Fibroblast of pulmonary artery (primary cell): ENCODE measurements at regions not wholly inside any gene's neighbourhood (a gene's known extent, or its start where the extent isn't known, plus 50 kb on each side); places are given as distances from the start of the nearest gene placed in this dataset.

Source experiments
- DNase-seq: peaks from one replicate; pipeline ENCODE4 v3.0.0-alpha.2; 2010; ENCODE audit warnings: low read depth
- H3K4me3 ChIP-seq: replicated peaks from 2 replicates; pipeline ENCODE4 v1.5.1; 2011; ENCODE audit warnings: low read depth, mild to moderate bottlenecking, control low read depth, low read length, moderate library complexity
- TF ChIP-seq, protein P1 (sequence below): IDR thresholded peaks from 2 replicates; pipeline ENCODE4 v1.5.1; 2011; ENCODE audit warnings: mild to moderate bottlenecking, control low read depth, low read length, inconsistent platforms; ENCODE audit errors: missing control alignments

DNA sequence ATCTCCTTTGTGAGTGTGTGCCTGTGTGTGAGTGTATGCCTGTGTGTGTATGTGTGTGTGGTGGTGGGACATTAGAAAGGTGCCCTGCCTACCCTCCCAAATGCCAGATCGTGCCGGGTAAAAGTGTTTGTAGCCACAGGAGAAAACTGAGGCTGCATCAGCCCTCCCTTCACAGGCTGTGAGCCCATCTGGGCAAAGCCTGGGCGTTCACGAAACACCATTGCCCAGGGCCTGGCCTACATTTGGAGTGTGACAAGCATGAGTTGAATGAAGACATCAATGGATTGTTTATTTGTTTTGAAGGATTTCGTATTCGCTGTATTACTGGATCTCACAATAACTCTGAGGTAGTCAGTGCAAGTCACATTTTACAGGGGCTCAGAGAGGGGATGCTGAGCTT, 270.8 kb downstream of the NSG2 start:
- TF ChIP-seq, protein P1, sequence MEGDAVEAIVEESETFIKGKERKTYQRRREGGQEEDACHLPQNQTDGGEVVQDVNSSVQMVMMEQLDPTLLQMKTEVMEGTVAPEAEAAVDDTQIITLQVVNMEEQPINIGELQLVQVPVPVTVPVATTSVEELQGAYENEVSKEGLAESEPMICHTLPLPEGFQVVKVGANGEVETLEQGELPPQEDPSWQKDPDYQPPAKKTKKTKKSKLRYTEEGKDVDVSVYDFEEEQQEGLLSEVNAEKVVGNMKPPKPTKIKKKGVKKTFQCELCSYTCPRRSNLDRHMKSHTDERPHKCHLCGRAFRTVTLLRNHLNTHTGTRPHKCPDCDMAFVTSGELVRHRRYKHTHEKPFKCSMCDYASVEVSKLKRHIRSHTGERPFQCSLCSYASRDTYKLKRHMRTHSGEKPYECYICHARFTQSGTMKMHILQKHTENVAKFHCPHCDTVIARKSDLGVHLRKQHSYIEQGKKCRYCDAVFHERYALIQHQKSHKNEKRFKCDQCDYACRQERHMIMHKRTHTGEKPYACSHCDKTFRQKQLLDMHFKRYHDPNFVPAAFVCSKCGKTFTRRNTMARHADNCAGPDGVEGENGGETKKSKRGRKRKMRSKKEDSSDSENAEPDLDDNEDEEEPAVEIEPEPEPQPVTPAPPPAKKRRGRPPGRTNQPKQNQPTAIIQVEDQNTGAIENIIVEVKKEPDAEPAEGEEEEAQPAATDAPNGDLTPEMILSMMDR = no peak
- H3K4me3 ChIP-seq = no peak overlapping the region
- no peak for DNase-seq

DNA sequence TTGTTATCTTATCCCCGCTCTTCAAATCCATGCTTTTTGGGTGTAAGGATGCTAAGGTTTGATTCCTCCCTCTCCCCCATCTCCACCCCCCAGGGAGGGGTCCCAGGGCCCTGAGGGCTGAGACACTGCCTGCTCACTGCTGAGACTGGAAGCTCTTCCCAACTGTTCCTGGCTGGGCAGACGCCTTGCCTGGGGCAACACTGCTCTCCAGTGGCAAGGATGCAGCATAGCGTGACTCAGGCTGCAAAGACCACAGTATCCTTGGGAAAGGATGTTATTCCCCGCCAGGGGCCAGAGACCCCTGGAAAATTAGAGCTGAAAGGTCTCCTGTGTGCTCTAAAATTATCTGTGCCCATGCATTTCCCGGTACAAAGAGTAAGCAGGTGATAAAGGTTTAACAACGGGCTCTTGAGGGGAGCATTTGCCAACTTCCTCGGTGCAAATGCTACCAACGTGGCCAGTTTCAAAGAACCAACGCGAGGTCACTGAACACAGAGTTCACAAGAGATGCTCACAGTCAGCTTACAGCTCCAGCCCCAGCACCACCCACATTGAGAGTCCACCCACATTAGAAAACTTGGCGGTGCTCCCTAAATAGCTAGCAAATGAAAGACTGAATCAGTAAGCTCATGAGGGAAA, 271.9 kb downstream of the NSG2 start:
- DNase-seq = peak; percentile 65
- TF ChIP-seq, protein P1 = peak; percentile 95
- no peak overlapping the region for H3K4me3 ChIP-seq

DNA sequence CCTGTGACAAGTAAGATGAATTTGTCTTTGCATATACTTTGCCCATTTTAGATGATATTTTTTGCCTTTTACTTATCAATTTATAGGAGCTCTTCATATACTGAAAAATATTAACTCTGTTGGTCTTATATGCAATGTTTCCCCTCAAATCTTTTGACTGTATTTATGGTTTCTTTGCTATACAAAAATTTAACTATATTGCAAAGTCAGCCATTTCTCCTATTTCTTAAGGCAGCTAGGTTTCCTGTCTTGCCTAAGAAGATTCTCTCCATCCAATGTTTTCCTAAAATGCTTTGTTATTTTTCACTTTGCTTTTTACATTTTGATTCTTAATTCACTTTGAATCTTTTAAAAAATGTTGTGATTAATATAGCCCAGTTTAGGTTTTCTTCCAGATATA, 273.1 kb downstream of the NSG2 start:
- DNase-seq = no peak
- no peak overlapping the region for H3K4me3 ChIP-seq
- TF ChIP-seq, protein P1 = no peak

DNA sequence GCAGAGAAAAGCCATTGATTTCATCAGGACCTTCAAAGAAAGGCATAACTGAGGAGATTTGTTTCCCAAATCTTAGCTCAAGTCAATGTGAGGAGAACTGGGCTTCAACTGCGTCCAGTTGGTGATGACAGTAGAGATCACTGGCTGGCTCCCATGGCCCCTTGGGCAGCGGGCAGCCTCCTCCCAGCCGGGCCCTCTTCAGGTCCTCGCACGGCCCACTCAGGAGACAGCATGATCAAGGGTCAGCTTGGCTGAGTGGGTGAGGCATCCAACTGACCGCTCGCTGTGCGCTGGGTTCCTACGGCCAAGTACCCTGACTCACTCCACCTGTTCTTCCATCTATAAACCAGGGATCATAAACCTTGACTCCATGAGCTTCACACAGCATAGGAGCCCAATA, 274.0 kb downstream of the NSG2 start:
- DNase-seq = no peak
- TF ChIP-seq, protein P1 = no peak
- H3K4me3 ChIP-seq = no peak overlapping the region

DNA sequence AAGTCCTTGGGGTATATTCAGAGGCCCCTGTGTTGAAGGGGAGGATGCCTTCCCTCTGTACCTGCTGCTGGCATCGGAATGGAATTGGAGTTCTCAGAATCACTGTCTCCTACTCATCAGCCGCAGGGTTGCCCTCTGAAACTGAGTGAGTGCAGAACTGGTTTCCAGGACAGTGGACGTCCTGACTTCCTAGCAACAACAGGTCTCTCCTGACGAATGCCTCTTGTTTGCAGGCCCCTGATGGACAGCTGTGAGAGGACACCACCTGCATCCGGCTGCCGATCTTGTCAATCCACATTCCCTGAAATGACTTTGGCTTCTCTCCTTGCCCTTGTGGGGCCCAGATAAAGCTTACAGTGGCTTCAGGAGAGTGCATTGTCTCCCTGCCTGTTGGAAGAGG, 274.5 kb downstream of the NSG2 start:
- H3K4me3 ChIP-seq = no peak overlapping the region
- DNase-seq = no peak
- TF ChIP-seq, protein P1 = no peak

DNA sequence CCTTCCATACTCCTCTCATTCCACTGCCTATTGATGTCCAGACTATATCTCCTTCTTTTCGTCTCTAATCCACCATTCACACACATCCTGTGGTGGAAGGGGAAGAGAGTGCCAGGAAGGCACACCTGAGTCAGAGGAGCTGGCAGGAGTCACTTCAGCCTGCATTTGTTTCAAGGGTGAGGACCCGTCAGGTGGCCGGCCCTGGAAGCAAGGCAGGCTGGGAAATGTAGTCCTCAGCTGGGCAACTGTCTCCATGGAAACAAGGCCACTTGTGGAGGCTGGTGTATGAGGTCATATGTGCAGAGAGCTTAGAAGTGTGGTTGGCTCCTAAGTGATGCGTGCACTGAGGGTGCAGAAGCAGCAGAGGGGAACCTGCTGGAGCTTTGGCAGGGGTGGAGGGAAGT, 278.4 kb downstream of the NSG2 start:
- no peak overlapping the region for H3K4me3 ChIP-seq
- peak; percentile 45 for DNase-seq
- TF ChIP-seq, protein P1 = no peak

DNA sequence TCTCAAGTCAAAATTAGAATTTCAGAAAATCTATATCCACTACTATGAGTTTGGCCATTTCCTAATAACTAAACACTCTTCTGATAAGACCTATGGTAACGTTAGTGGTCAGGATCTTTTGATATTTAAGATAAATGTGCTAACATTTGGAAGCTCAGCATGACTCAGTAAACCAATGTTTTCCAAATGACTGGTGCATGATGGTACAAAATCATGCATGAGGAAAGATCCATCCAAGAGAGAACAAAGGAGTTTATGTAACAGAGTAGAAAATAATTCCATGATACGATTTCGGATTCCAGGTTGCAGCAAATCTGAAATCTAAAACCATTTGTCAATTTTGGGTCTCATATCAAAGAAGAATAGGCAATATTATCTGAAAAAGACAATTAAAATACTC, 279.2 kb downstream of the NSG2 start:
- TF ChIP-seq, protein P1 = no peak
- DNase-seq = peak; percentile 24
- H3K4me3 ChIP-seq = no peak overlapping the region
